ENCODE measurements at regions not wholly inside any gene's neighbourhood (a gene's known extent, or its start where the extent isn't known, plus 50 kb on each side); places are given as distances from the start of the nearest gene placed in this dataset.
A peak's percentile ranks its signal among the peaks of the same experiment; 100 is the strongest.

- no peaks in the 10 kb centered on the region for H3K9me3 ChIP-seq (ENCODE audit: severe bottlenecking)
- no peaks in the 10 kb centered on the region for H3K27me3 ChIP-seq (ENCODE audit: insufficient read depth, poor library complexity, severe bottlenecking)
- H3K4me3 ChIP-seq (ENCODE audit: severe bottlenecking): no peak overlapping the region
- peak; percentile 67 for ATAC-seq (ENCODE audit: low read depth)
- H3K36me3 ChIP-seq (ENCODE audit: low read depth): no peaks in the 10 kb centered on the region
- no peak for DNase-seq (ENCODE audit: low spot score)
- H3K4me1 ChIP-seq (ENCODE audit: insufficient read depth, poor library complexity, severe bottlenecking): peaks cover 2% of the 10 kb centered on the region
- no peak for TF ChIP-seq CTCF (IDR thresholded peaks at IDR 0.05; ENCODE audit: poor library complexity, severe bottlenecking)
- H3K27ac ChIP-seq (ENCODE audit: poor library complexity, severe bottlenecking): no peak overlapping the region
These were observed 201.2 kb upstream of the FOXG1 start for GRCh38 chr14:28565345-28565744.

- no peak for TF ChIP-seq CTCF (IDR thresholded peaks at IDR 0.05; ENCODE audit: poor library complexity, severe bottlenecking)
- H3K4me3 ChIP-seq (ENCODE audit: severe bottlenecking): no peak overlapping the region
- peaks cover 18% of the 10 kb centered on the region for H3K4me1 ChIP-seq (ENCODE audit: insufficient read depth, poor library complexity, severe bottlenecking)
- ATAC-seq (ENCODE audit: low read depth) (no peak), DNase-seq (ENCODE audit: low spot score) (no peak)
- H3K27me3 ChIP-seq (ENCODE audit: insufficient read depth, poor library complexity, severe bottlenecking): no peaks in the 10 kb centered on the region
- H3K9me3 ChIP-seq (ENCODE audit: severe bottlenecking): no peaks in the 10 kb centered on the region
- H3K36me3 ChIP-seq (ENCODE audit: low read depth): no peaks in the 10 kb centered on the region
- peak overlapping the region; percentile 85 for H3K27ac ChIP-seq (ENCODE audit: poor library complexity, severe bottlenecking)
These were observed 196.2 kb upstream of the FOXG1 start for GRCh38 chr14:28570391-28570790.

- H3K36me3 ChIP-seq (ENCODE audit: low read depth): no peaks in the 10 kb centered on the region
- no peak for TF ChIP-seq CTCF (IDR thresholded peaks at IDR 0.05; ENCODE audit: poor library complexity, severe bottlenecking)
- no peaks in the 10 kb centered on the region for H3K9me3 ChIP-seq (ENCODE audit: severe bottlenecking)
- peak overlapping the region; percentile 85 for H3K27ac ChIP-seq (ENCODE audit: poor library complexity, severe bottlenecking)
- DNase-seq (ENCODE audit: low spot score) (no peak), ATAC-seq (ENCODE audit: low read depth) (peak; percentile 94)
- H3K27me3 ChIP-seq (ENCODE audit: insufficient read depth, poor library complexity, severe bottlenecking): no peaks in the 10 kb centered on the region
- H3K4me1 ChIP-seq (ENCODE audit: insufficient read depth, poor library complexity, severe bottlenecking): peaks cover 18% of the 10 kb centered on the region
- H3K4me3 ChIP-seq (ENCODE audit: severe bottlenecking): no peak overlapping the region
These were observed 195.0 kb upstream of the FOXG1 start for GRCh38 chr14:28571636-28572035.

GRCh38 chr14:28576523-28576922 lies 190.1 kb upstream of the FOXG1 start:
- Histone ChIP-seq H3K27me3 (ENCODE audit: insufficient read depth, poor library complexity, severe bottlenecking) (no peaks in the 10 kb centered on the region), H3K9me3 (ENCODE audit: severe bottlenecking) (no peaks in the 10 kb centered on the region), H3K4me3 (ENCODE audit: severe bottlenecking) (no peak overlapping the region), H3K27ac (ENCODE audit: poor library complexity, severe bottlenecking) (peak overlapping the region; percentile 98), H3K36me3 (ENCODE audit: low read depth) (no peaks in the 10 kb centered on the region), H3K4me1 (ENCODE audit: insufficient read depth, poor library complexity, severe bottlenecking) (peaks cover 35% of the 10 kb centered on the region)
- ATAC-seq (ENCODE audit: low read depth) (no peak), DNase-seq (ENCODE audit: low spot score) (no peak)
- TF ChIP-seq CTCF (IDR thresholded peaks at IDR 0.05; ENCODE audit: poor library complexity, severe bottlenecking): no peak

GRCh38 chr14:28577187-28577586 lies 189.4 kb upstream of the FOXG1 start:
- Histone ChIP-seq H3K9me3 (ENCODE audit: severe bottlenecking) (no peaks in the 10 kb centered on the region), H3K4me3 (ENCODE audit: severe bottlenecking) (no peak overlapping the region), H3K4me1 (ENCODE audit: insufficient read depth, poor library complexity, severe bottlenecking) (peaks cover 31% of the 10 kb centered on the region), H3K36me3 (ENCODE audit: low read depth) (peaks cover 3% of the 10 kb centered on the region; the same call in 1 of the 2 replicates), H3K27me3 (ENCODE audit: insufficient read depth, poor library complexity, severe bottlenecking) (no peaks in the 10 kb centered on the region), H3K27ac (ENCODE audit: poor library complexity, severe bottlenecking) (peak overlapping the region; percentile 98)
- no peak for DNase-seq (ENCODE audit: low spot score)
- no peak for TF ChIP-seq CTCF (IDR thresholded peaks at IDR 0.05; ENCODE audit: poor library complexity, severe bottlenecking)
- ATAC-seq (ENCODE audit: low read depth): no peak
